KBM-7 (cell line): ENCODE measurements at regions not wholly inside any gene's neighbourhood (a gene's known extent, or its start where the extent isn't known, plus 50 kb on each side); places are given as distances from the start of the nearest gene placed in this dataset.
"Not testable (repeated sequence)": the region's sequence is repeated elsewhere in the genome, so short reads cannot be mapped to it uniquely, and the experiment has no call there.

Experiments used
- DNase-seq: peaks from one replicate; pipeline ENCODE4 v3.0.0-alpha.2; 2015
- in situ Hi-C: fragments of 300-500 bp; cut with MboI; formaldehyde crosslinking; loops from 2 replicates; pipeline ENCODE4 v1.14.3; 2020; ENCODE audit warnings: low sequenced_read_pairs, low pct_unique_long_range_greater_than_20kb, mixed read lengths

GRCh38 chr22:48077699-48078098, 1315.2 kb downstream of the TBC1D22A start:
- DNase-seq = no peak
- in situ Hi-C loops = no loop called here

GRCh38 chr22:48076008-48076407, 1313.6 kb downstream of the TBC1D22A start:
- in situ Hi-C loops = no loop called here
- no peak for DNase-seq

GRCh38 chr22:48075604-48076003, 1313.2 kb downstream of the TBC1D22A start:
- in situ Hi-C loops = no loop called here
- DNase-seq = no peak

GRCh38 chr22:48072777-48073176, 1310.3 kb downstream of the TBC1D22A start:
- DNase-seq = no peak
- in situ Hi-C loops = no loop called here

GRCh38 chr22:48071828-48072227, 1309.4 kb downstream of the TBC1D22A start:
- no peak for DNase-seq
- in situ Hi-C loops = no loop called here

GRCh38 chr22:48071305-48071704, 1308.9 kb downstream of the TBC1D22A start:
- DNase-seq = no peak
- in situ Hi-C loops = no loop called here

- in situ Hi-C loops = no loop called here
- no peak for DNase-seq
These were observed 1308.3 kb downstream of the TBC1D22A start for GRCh38 chr22:48070760-48071159.

- in situ Hi-C loops = no loop called here
- DNase-seq = no peak
These were observed 1307.6 kb downstream of the TBC1D22A start for GRCh38 chr22:48070083-48070482.

GRCh38 chr22:48069256-48069655, 1306.8 kb downstream of the TBC1D22A start:
- in situ Hi-C loops = no loop called here
- no peak for DNase-seq

GRCh38 chr22:48068323-48068885, 1306.0 kb downstream of the TBC1D22A start:
- no peak for DNase-seq
- in situ Hi-C loops = no loop called here

- in situ Hi-C loops = no loop called here
- DNase-seq = no peak
These were observed 1303.4 kb downstream of the TBC1D22A start for GRCh38 chr22:48065892-48066291.

- in situ Hi-C loops = no loop called here
These were observed 1299.3 kb downstream of the TBC1D22A start for GRCh38 chr22:48061726-48062125.

GRCh38 chr22:48060266-48060665, 1297.8 kb downstream of the TBC1D22A start:
- no peak for DNase-seq
- in situ Hi-C loops = no loop called here

More at GRCh38 chr22:48061726-48062125, 1299.3 kb downstream of the TBC1D22A start:
- DNase-seq = no peak

GRCh38 chr22:48059521-48059920, 1297.1 kb downstream of the TBC1D22A start:
- in situ Hi-C loops, DNase-seq: not testable (repeated sequence)

- in situ Hi-C loops = no loop called here
- DNase-seq = no peak
These were observed 1294.8 kb downstream of the TBC1D22A start for GRCh38 chr22:48057116-48057835.

GRCh38 chr22:48055827-48056226, 1293.4 kb downstream of the TBC1D22A start:
- in situ Hi-C loops = no loop called here

GRCh38 chr22:48055185-48055584, 1292.7 kb downstream of the TBC1D22A start:
- no peak for DNase-seq
- in situ Hi-C loops = no loop called here

More at GRCh38 chr22:48055827-48056226, 1293.4 kb downstream of the TBC1D22A start:
- DNase-seq = no peak

- no peak for DNase-seq
- in situ Hi-C loops = no loop called here
These were observed 1292.1 kb downstream of the TBC1D22A start for GRCh38 chr22:48054596-48054995.

GRCh38 chr22:48053973-48054372, 1291.5 kb downstream of the TBC1D22A start:
- in situ Hi-C loops = no loop called here
- no peak for DNase-seq

GRCh38 chr22:48053486-48053885, 1291.0 kb downstream of the TBC1D22A start:
- no peak for DNase-seq
- in situ Hi-C loops = no loop called here

- in situ Hi-C loops = no loop called here
These were observed 1290.1 kb downstream of the TBC1D22A start for GRCh38 chr22:48052621-48052890.

More at GRCh38 chr22:48052621-48052890, 1290.1 kb downstream of the TBC1D22A start:
- no peak for DNase-seq
